DND-41 (cell line): ENCODE measurements at regions not wholly inside any gene's neighbourhood (a gene's known extent, or its start where the extent isn't known, plus 50 kb on each side); places are given as distances from the start of the nearest gene placed in this dataset.

Experiments
- EZH2 ChIP-seq: IDR thresholded peaks from 3 replicates; pipeline ENCODE4 v1.6.1; 2012; ENCODE audit warnings: borderline replicate concordance, low read depth, mild to moderate bottlenecking, moderate library complexity, low read length, inconsistent platforms; ENCODE audit not compliant: severe bottlenecking
- TF ChIP-seq, protein P1 (sequence below): IDR thresholded peaks from 2 replicates; pipeline ENCODE4 v1.5.1; 2012; ENCODE audit warnings: borderline replicate concordance, low read length, moderate library complexity, mild to moderate bottlenecking; ENCODE audit not compliant: poor library complexity, severe bottlenecking; ENCODE audit errors: extremely low read depth

DNA sequence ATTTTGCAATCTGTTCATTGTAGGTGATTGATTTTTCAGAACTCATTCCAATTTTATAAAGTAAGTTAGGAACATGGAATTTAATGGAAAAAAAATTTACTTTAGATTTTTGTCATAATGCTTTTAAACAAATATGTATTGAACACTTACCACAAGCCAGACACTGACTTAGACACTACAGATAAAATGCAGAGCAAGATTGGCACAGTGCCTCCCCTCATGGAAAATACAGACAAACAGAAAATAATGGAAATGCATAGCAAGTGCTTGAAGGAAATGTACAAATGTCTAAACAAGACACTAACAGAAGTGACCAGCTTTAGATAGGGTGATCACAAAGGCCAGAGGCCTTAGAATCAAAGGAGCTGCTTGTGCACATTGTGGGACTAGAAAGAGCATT, 260.5 kb upstream of the ADGRL2 start:
- TF ChIP-seq, protein P1, sequence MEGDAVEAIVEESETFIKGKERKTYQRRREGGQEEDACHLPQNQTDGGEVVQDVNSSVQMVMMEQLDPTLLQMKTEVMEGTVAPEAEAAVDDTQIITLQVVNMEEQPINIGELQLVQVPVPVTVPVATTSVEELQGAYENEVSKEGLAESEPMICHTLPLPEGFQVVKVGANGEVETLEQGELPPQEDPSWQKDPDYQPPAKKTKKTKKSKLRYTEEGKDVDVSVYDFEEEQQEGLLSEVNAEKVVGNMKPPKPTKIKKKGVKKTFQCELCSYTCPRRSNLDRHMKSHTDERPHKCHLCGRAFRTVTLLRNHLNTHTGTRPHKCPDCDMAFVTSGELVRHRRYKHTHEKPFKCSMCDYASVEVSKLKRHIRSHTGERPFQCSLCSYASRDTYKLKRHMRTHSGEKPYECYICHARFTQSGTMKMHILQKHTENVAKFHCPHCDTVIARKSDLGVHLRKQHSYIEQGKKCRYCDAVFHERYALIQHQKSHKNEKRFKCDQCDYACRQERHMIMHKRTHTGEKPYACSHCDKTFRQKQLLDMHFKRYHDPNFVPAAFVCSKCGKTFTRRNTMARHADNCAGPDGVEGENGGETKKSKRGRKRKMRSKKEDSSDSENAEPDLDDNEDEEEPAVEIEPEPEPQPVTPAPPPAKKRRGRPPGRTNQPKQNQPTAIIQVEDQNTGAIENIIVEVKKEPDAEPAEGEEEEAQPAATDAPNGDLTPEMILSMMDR, result no peak
- TF ChIP-seq EZH2, result no peak
